D721Med (cell line): ENCODE measurements at regions not wholly inside any gene's neighbourhood (a gene's known extent, or its start where the extent isn't known, plus 50 kb on each side); places are given as distances from the start of the nearest gene placed in this dataset.

ENCODE experiments used
- DNase-seq: peaks from one replicate; pipeline ENCODE4 v3.0.0; 2011; ENCODE audit warnings: low spot score; ENCODE audit not compliant: insufficient read length
- FAIRE-seq: peaks from 2 replicates; lab custom pipeline; 2011; peaks lifted over from hg19 to GRCh38; lab: Jason Lieb, UNC
- TF ChIP-seq, protein P1 (sequence below): IDR thresholded peaks from 2 replicates; pipeline ENCODE4 v1.5.1; 2012; ENCODE audit warnings: mild to moderate bottlenecking, control low read depth; ENCODE audit not compliant: insufficient read depth; ENCODE audit errors: missing control alignments

GRCh38 chrX:22389556-22390179, 117.0 kb downstream of the CBLL2 start:
- TF ChIP-seq, protein P1, sequence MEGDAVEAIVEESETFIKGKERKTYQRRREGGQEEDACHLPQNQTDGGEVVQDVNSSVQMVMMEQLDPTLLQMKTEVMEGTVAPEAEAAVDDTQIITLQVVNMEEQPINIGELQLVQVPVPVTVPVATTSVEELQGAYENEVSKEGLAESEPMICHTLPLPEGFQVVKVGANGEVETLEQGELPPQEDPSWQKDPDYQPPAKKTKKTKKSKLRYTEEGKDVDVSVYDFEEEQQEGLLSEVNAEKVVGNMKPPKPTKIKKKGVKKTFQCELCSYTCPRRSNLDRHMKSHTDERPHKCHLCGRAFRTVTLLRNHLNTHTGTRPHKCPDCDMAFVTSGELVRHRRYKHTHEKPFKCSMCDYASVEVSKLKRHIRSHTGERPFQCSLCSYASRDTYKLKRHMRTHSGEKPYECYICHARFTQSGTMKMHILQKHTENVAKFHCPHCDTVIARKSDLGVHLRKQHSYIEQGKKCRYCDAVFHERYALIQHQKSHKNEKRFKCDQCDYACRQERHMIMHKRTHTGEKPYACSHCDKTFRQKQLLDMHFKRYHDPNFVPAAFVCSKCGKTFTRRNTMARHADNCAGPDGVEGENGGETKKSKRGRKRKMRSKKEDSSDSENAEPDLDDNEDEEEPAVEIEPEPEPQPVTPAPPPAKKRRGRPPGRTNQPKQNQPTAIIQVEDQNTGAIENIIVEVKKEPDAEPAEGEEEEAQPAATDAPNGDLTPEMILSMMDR: no peak
- FAIRE-seq (no peak), DNase-seq (no peak)

DNA sequence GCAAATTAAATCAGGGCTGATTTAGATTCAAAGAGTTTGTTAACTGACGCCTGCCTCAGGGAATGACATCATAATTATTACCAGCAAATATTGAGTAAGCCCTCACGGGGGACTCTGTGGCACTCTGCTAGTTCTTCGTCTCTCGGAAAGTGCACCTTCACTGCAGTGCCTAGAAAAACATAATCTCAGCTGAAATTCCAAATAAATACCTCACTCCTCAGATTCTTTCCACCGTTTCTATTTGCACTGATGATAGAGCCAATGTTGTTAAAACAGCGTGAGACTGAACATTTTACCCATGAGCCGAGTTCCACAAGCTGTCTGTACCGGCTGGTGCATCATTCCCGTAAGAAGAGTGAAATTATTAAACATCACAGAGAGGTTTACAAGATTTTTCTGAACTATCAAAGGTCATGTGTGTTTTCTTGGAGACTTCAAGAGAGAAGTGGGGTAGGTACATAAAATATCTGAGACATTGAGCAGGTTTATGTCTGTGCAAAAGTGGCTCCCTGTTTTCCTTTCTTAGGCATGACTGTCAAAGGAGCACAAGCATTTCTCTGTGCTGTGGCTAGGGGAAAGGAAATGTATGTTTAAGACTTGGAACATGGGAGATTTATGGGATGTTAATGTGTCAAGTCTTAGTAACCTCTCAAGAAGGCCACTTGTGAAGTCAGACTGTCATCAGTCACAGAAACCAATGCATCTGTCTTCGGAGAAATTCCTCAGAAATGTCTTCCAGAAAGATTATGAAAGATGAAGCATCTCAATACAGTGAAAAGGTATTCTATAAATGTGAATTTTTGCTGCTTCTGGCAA, 119.6 kb downstream of the CBLL2 start:
- TF ChIP-seq, protein P1: no peak
- DNase-seq: no peak
- FAIRE-seq: no peak

DNA sequence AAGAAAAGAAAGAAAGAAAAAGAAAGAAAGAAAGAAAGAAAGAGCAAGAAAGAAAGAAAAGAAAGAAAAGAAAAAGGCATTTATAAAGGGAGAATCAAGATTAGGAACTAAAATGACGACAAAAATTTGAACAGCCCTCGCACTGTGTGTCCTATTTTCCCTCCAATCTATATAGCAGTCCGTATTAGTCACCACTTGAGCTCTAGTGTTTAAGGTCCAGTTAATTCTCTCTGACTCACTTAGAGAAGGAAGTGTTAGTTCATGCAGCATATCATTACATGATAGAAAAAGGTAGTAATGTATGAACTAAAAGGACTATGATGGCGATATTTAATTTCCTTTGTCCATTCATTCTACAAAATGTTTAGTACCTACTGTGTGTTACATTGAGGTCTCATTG, 122.7 kb downstream of the CBLL2 start:
- no peak for FAIRE-seq
- DNase-seq: no peak
- TF ChIP-seq, protein P1: no peak

GRCh38 chrX:22396408-22396807, 123.7 kb downstream of the CBLL2 start:
- no peak for FAIRE-seq
- no peak for DNase-seq
- TF ChIP-seq, protein P1: no peak

DNA sequence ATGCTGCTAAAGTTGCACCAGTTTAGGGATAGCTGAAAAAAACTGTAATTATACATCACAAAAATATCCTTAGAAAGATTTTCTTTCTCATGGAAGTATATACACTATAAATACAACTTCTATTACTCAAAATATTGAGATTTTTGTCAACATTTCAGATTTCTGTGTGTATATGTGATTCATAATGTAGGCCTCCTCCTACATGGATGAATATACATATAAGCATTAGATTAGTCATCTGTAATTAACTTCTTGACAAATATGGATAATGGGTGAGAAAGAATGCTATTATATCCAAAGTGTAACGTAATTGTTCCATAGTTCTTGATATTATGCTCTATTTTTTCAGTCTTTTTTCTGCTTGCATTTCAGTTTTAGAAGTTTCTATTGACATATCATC, 124.9 kb downstream of the CBLL2 start:
- no peak for DNase-seq
- no peak for FAIRE-seq
- TF ChIP-seq, protein P1: no peak

GRCh38 chrX:22399437-22400192, 126.9 kb downstream of the CBLL2 start:
- DNase-seq: no peak
- FAIRE-seq: no peak
- TF ChIP-seq, protein P1: no peak
